WTC11 (cell line): ENCODE measurements at regions not wholly inside any gene's neighbourhood (a gene's known extent, or its start where the extent isn't known, plus 50 kb on each side); places are given as distances from the start of the nearest gene placed in this dataset.

ENCODE experiments used
- ARID4B ChIP-seq: sonication (generic); formaldehyde crosslinking; IDR thresholded peaks from 2 replicates; pipeline ENCODE4 v1.8.0; 2023; ENCODE audit warnings: missing genetic modification reagents, mild to moderate bottlenecking, borderline replicate concordance
- CTCF ChIP-seq: fragments of 200-600 bp; IDR thresholded peaks from 2 replicates; pipeline ENCODE4 v1.8.0; 2022; ENCODE audit warnings: antibody characterized with exemption
- ETV6 ChIP-seq: sonication (generic); formaldehyde crosslinking; IDR thresholded peaks from 2 replicates; pipeline ENCODE4 v1.8.1; 2022; ENCODE audit warnings: mild to moderate bottlenecking, missing genetic modification reagents
- HMGXB4 ChIP-seq: sonication (generic); formaldehyde crosslinking; IDR thresholded peaks from 2 replicates; pipeline ENCODE4 v1.8.1; 2023; ENCODE audit warnings: mild to moderate bottlenecking, moderate library complexity, missing genetic modification reagents
- MLX ChIP-seq: sonication (generic); formaldehyde crosslinking; IDR thresholded peaks from 2 replicates; pipeline ENCODE4 v1.8.1; 2023; ENCODE audit warnings: mild to moderate bottlenecking, missing genetic modification reagents, moderate library complexity
- SMAD3 ChIP-seq: sonication (generic); formaldehyde crosslinking; IDR thresholded peaks from 2 replicates; pipeline ENCODE4 v1.8.0; 2022; ENCODE audit warnings: missing genetic modification reagents, mild to moderate bottlenecking, borderline replicate concordance
- ZNF281 ChIP-seq: sonication (generic); formaldehyde crosslinking; IDR thresholded peaks from 2 replicates; pipeline ENCODE4 v1.8.0; 2023; ENCODE audit warnings: mild to moderate bottlenecking, missing genetic modification reagents

- TF ChIP-seq SMAD3 (CRISPR knock-in tag) (no peak), CTCF (no peak), ARID4B (CRISPR knock-in tag) (no peak), HMGXB4 (no peak), ETV6 (CRISPR knock-in tag) (no peak), ZNF281 (CRISPR knock-in tag) (no peak), MLX (CRISPR knock-in tag) (no peak)
Observed at GRCh38 chr3:43163895-43164493, 58.1 kb upstream of the POMGNT2 start.
